GM12875 (cell line): ENCODE measurements at regions not wholly inside any gene's neighbourhood (a gene's known extent, or its start where the extent isn't known, plus 50 kb on each side); places are given as distances from the start of the nearest gene placed in this dataset.

Experiments
- H3K4me3 ChIP-seq: one replicate; pipeline ENCODE4 v1.5.1; 2011; ENCODE audit warnings: low read depth, low read length, control low read depth
- TF ChIP-seq, protein P1 (sequence below): IDR thresholded peaks from 2 replicates; pipeline ENCODE4 v1.5.1; 2011; ENCODE audit warnings: low read depth, mild to moderate bottlenecking, control low read depth, inconsistent platforms, low read length, moderate library complexity, borderline replicate concordance; ENCODE audit not compliant: insufficient read depth

- H3K4me3 ChIP-seq, result no peak overlapping the region
- TF ChIP-seq, protein P1, sequence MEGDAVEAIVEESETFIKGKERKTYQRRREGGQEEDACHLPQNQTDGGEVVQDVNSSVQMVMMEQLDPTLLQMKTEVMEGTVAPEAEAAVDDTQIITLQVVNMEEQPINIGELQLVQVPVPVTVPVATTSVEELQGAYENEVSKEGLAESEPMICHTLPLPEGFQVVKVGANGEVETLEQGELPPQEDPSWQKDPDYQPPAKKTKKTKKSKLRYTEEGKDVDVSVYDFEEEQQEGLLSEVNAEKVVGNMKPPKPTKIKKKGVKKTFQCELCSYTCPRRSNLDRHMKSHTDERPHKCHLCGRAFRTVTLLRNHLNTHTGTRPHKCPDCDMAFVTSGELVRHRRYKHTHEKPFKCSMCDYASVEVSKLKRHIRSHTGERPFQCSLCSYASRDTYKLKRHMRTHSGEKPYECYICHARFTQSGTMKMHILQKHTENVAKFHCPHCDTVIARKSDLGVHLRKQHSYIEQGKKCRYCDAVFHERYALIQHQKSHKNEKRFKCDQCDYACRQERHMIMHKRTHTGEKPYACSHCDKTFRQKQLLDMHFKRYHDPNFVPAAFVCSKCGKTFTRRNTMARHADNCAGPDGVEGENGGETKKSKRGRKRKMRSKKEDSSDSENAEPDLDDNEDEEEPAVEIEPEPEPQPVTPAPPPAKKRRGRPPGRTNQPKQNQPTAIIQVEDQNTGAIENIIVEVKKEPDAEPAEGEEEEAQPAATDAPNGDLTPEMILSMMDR, result no peak
Measured at GRCh38 chr5:112630246-112631009, 107.3 kb upstream of the APC start.

GRCh38 chr5:112634166-112634565, 103.5 kb upstream of the APC start:
- no peak overlapping the region for H3K4me3 ChIP-seq
- TF ChIP-seq, protein P1, result no peak

- TF ChIP-seq, protein P1, result no peak
- no peak overlapping the region for H3K4me3 ChIP-seq
Measured at GRCh38 chr5:112634796-112635195, 102.9 kb upstream of the APC start.

DNA sequence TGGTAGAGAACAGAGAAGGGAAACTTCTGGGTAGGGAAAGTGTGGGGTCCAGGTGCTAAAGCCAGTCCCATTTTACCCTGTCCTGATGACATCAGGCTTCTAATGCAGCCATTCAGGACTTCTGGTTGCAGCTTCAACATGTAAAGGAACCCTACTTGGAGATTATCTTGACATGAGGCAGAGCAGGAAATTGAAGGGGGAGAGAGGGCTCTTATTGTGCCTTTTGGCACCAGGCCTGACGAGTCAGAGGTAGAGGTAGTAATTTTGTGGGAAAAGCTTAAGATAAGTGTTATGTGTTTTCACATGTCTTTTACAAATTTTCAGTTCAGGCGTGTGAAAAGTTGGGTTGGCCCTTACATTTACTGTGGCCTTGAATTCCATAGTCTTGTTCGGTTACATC, 102.4 kb upstream of the APC start:
- no peak overlapping the region for H3K4me3 ChIP-seq
- TF ChIP-seq, protein P1, result no peak

- no peak overlapping the region for H3K4me3 ChIP-seq
- TF ChIP-seq, protein P1, result no peak
Measured at GRCh38 chr5:112635771-112636731, 101.6 kb upstream of the APC start.

DNA sequence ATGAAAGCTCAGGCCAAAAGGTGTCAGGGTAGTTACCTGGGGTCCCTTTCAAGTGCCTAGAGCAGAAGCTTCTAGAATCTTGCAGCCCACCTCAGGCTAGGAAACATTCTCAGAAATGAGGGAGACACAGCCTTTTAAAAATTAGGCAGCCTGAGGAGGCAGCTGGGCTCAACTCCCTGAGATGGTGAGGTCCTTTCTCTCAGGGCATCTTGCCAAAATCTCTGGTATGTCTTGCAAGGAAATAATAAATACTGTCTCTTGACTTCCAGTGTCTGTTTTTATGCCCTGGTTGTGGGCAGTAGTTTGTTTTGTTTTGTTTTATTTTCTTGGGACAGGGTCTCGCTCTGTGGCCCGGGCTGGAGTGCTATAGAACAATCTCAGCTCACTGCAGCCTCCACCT, 100.9 kb upstream of the APC start:
- TF ChIP-seq, protein P1, result no peak
- H3K4me3 ChIP-seq, result no peak overlapping the region
